ENCODE measurements at regions not wholly inside any gene's neighbourhood (a gene's known extent, or its start where the extent isn't known, plus 50 kb on each side); places are given as distances from the start of the nearest gene placed in this dataset.

GRCh38 chr11:119505071-119505470, 82.1 kb upstream of the THY1 start:
- TF ChIP-seq CTCF (IDR thresholded peaks at IDR 0.05): no peak
- DNase-seq (ENCODE audit: low spot score in 2 of 2): no peak
- no peaks in the 10 kb centered on the region for H3K9me3 ChIP-seq
- no peak overlapping the region for H3K4me3 ChIP-seq
- H3K4me1 ChIP-seq: no peaks in the 10 kb centered on the region
- intact Hi-C loops (cut with DNase I): no loop called here
- no peaks in the 10 kb centered on the region for H3K27me3 ChIP-seq
- no peaks in the 10 kb centered on the region for H3K36me3 ChIP-seq
- no peak overlapping the region for H3K27ac ChIP-seq

GRCh38 chr11:119504371-119504770, 81.4 kb upstream of the THY1 start:
- Histone ChIP-seq H3K36me3 (no peaks in the 10 kb centered on the region), H3K4me1 (no peaks in the 10 kb centered on the region), H3K4me3 (no peak overlapping the region), H3K9me3 (no peaks in the 10 kb centered on the region), H3K27me3 (no peaks in the 10 kb centered on the region), H3K27ac (no peak overlapping the region)
- TF ChIP-seq CTCF (IDR thresholded peaks at IDR 0.05): no peak
- intact Hi-C loops (cut with DNase I): no loop called here
- DNase-seq (ENCODE audit: low spot score in 2 of 2): no peak

- DNase-seq (ENCODE audit: low spot score in 2 of 2): no peak
- Histone ChIP-seq H3K36me3 (no peaks in the 10 kb centered on the region), H3K27ac (no peak overlapping the region), H3K4me1 (no peaks in the 10 kb centered on the region), H3K4me3 (no peak overlapping the region), H3K9me3 (no peaks in the 10 kb centered on the region), H3K27me3 (no peaks in the 10 kb centered on the region)
- intact Hi-C loops (cut with DNase I): no loop called here
- TF ChIP-seq CTCF (IDR thresholded peaks at IDR 0.05): no peak
These were observed 78.9 kb upstream of the THY1 start for GRCh38 chr11:119501777-119502405.

GRCh38 chr11:119497717-119498116, 74.7 kb upstream of the THY1 start:
- Histone ChIP-seq H3K4me1 (no peaks in the 10 kb centered on the region), H3K9me3 (no peaks in the 10 kb centered on the region), H3K4me3 (no peak overlapping the region), H3K36me3 (no peaks in the 10 kb centered on the region), H3K27me3 (no peaks in the 10 kb centered on the region), H3K27ac (no peak overlapping the region)
- intact Hi-C loops (cut with DNase I): no loop called here
- DNase-seq (ENCODE audit: low spot score in 2 of 2): no peak
- TF ChIP-seq CTCF (IDR thresholded peaks at IDR 0.05): no peak

GRCh38 chr11:119496997-119497396, 74.0 kb upstream of the THY1 start:
- intact Hi-C loops (cut with DNase I): no loop called here
- H3K9me3 ChIP-seq: no peaks in the 10 kb centered on the region
- no peak for TF ChIP-seq CTCF (IDR thresholded peaks at IDR 0.05)
- no peaks in the 10 kb centered on the region for H3K36me3 ChIP-seq
- no peak for DNase-seq (ENCODE audit: low spot score in 2 of 2)
- no peak overlapping the region for H3K4me3 ChIP-seq
- no peak overlapping the region for H3K27ac ChIP-seq
- H3K4me1 ChIP-seq: no peaks in the 10 kb centered on the region
- no peaks in the 10 kb centered on the region for H3K27me3 ChIP-seq

- no peak for DNase-seq (ENCODE audit: low spot score in 2 of 2)
- Histone ChIP-seq H3K9me3 (no peaks in the 10 kb centered on the region), H3K27me3 (no peaks in the 10 kb centered on the region), H3K27ac (no peak overlapping the region), H3K4me3 (no peak overlapping the region), H3K36me3 (no peaks in the 10 kb centered on the region), H3K4me1 (no peaks in the 10 kb centered on the region)
- intact Hi-C loops (cut with DNase I): no loop called here
- TF ChIP-seq CTCF (IDR thresholded peaks at IDR 0.05): no peak
These were observed 73.5 kb upstream of the THY1 start for GRCh38 chr11:119496469-119496868.

All from ascending aorta (tissue), 2 donors.